Lung (tissue), 11 donors: ENCODE measurements at regions not wholly inside any gene's neighbourhood (a gene's known extent, or its start where the extent isn't known, plus 50 kb on each side); places are given as distances from the start of the nearest gene placed in this dataset.

ENCODE experiments used
- ATAC-seq: fragments of 200-7000 bp; cut with Tn5 transposase; one replicate; pipeline ENCODE4 v1.9.1; 2020; ENCODE audit warnings: moderate number of reproducible peaks; ENCODE audit not compliant: insufficient read depth, low FRiP score
- DNase-seq, 3 donors: peaks; one replicate each; pipeline ENCODE4 v3.0.0-alpha.2; 2013 to 2017
- H3K27ac ChIP-seq, 2 donors: one replicate each; pipeline ENCODE4 v1.5.1; 2013; ENCODE audit warnings: mild to moderate bottlenecking in 2 of 2, moderate library complexity in 2 of 2, control low read depth in 1 of 2, inconsistent platforms in 1 of 2, low read depth in 1 of 2, low read length in 1 of 2
- H3K27me3 ChIP-seq, 3 donors: one replicate each; pipeline ENCODE4 v1.5.1; 2013; ENCODE audit warnings: low read length in 2 of 3; ENCODE audit not compliant: control insufficient read depth in 3 of 3, insufficient read depth in 3 of 3
- H3K36me3 ChIP-seq, 4 donors: one replicate each; pipeline ENCODE4 v1.5.1; 2013; ENCODE audit warnings: low read length in 4 of 4, mild to moderate bottlenecking in 1 of 4, moderate library complexity in 1 of 4; ENCODE audit not compliant: control insufficient read depth in 4 of 4, insufficient read depth in 4 of 4
- H3K4me1 ChIP-seq, 5 donors: one replicate each; pipeline ENCODE4 v1.5.1; 2013; ENCODE audit warnings: low read length in 5 of 5, mild to moderate bottlenecking in 2 of 5, moderate library complexity in 1 of 5; ENCODE audit not compliant: control insufficient read depth in 5 of 5, insufficient read depth in 5 of 5
- H3K4me3 ChIP-seq: one replicate; pipeline ENCODE4 v1.5.1; 2013; ENCODE audit warnings: mild to moderate bottlenecking, control low read depth, moderate library complexity
- H3K9ac ChIP-seq, 2 donors: one replicate each; pipeline ENCODE4 v1.5.1; 2013; ENCODE audit warnings: low read length in 2 of 2, control low read depth in 1 of 2; ENCODE audit not compliant: insufficient read depth in 1 of 2
- H3K9me3 ChIP-seq, 4 donors: one replicate each; pipeline ENCODE4 v1.5.1; 2013; ENCODE audit warnings: low read length in 3 of 4, mild to moderate bottlenecking in 1 of 4, moderate library complexity in 1 of 4; ENCODE audit not compliant: control insufficient read depth in 4 of 4, insufficient read depth in 3 of 4
- WGBS, 2 donors: extraction: QIAGEN DNeasy Blood & Tissue Kit; methylation state at CpG; one replicate each; pipeline ENCODE4 v1.1.7; 2013; 5-methylcytosine and 5-hydroxymethylcytosine counted together
- TF ChIP-seq, protein P1 (sequence below): IDR thresholded peaks from 2 replicates; pipeline ENCODE4 v1.5.1; 2012; ENCODE audit warnings: mild to moderate bottlenecking; ENCODE audit errors: control extremely low read depth, extremely low read depth
- donor health status: control.
- donor health status: control.
- donor health status: Bipolar disorder and iron deficiency.
- donor health status: healthy.
- donor health status: DM: yes; HTN: yes; CAD: no.

DNA sequence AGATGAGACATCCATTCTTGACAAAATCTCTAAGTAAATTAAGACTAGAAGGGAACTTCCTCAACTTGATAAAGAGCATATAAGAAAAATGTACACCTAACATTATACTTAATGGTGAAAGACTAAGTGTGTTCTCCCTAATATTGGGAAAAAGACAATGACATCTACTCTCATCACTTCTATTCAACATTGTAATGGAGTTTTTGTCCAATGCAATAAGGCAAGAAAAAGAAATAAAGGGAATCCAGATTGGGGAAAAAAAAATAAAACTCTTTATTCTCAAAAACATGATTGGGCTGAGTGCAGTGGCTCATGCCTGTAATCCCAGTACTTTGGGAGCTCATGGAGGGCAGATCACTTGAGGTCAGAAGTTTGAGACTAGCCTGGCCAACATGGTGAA, 131.1 kb upstream of the JUN start:
- Histone ChIP-seq H3K27ac (no peak overlapping the region), H3K9me3 (peaks cover 0 to 5% (median 0%) of the 10 kb centered on the region in 4 donors), H3K9ac (no peak overlapping the region), H3K36me3 (no peaks in the 10 kb centered on the region), H3K27me3 (no peaks in the 10 kb centered on the region), H3K4me1 (peaks cover 0 to 2% (median 0%) of the 10 kb centered on the region in 5 donors), H3K4me3 (no peak overlapping the region)
- TF ChIP-seq, protein P1, sequence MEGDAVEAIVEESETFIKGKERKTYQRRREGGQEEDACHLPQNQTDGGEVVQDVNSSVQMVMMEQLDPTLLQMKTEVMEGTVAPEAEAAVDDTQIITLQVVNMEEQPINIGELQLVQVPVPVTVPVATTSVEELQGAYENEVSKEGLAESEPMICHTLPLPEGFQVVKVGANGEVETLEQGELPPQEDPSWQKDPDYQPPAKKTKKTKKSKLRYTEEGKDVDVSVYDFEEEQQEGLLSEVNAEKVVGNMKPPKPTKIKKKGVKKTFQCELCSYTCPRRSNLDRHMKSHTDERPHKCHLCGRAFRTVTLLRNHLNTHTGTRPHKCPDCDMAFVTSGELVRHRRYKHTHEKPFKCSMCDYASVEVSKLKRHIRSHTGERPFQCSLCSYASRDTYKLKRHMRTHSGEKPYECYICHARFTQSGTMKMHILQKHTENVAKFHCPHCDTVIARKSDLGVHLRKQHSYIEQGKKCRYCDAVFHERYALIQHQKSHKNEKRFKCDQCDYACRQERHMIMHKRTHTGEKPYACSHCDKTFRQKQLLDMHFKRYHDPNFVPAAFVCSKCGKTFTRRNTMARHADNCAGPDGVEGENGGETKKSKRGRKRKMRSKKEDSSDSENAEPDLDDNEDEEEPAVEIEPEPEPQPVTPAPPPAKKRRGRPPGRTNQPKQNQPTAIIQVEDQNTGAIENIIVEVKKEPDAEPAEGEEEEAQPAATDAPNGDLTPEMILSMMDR, result no peak
- no peak for DNase-seq
- ATAC-seq, result no peak

DNA sequence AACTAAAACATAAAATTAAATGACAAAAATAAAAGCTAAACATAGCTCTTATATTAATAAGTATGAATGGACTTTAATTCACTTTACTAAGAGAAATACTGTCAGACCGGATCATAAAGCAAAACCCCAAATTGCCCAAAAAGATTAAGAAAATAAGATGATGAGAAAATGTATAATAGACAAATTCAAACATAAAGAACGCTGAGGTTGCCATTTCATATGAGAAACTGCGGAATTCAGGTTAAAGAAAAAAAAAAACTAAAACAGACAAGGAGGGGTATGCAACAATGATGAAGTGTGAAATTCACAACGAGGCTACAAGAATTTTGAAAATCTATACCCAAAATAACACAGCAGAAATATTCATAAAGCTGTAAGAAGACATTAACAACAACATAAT, 133.6 kb upstream of the JUN start:
- Histone ChIP-seq H3K36me3 (no peaks in the 10 kb centered on the region), H3K27ac (no peak overlapping the region), H3K4me3 (no peak overlapping the region), H3K27me3 (no peaks in the 10 kb centered on the region), H3K9me3 (peaks cover 0 to 5% (median 0%) of the 10 kb centered on the region in 4 donors), H3K9ac (no peak overlapping the region), H3K4me1 (peaks cover 0 to 7% (median 1%) of the 10 kb centered on the region in 5 donors)
- 91 to 92% methylated on average over 4 of the region's 4 CpGs for WGBS, 2 donors
- TF ChIP-seq, protein P1, result no peak
- ATAC-seq (no peak), DNase-seq (no peak)

DNA sequence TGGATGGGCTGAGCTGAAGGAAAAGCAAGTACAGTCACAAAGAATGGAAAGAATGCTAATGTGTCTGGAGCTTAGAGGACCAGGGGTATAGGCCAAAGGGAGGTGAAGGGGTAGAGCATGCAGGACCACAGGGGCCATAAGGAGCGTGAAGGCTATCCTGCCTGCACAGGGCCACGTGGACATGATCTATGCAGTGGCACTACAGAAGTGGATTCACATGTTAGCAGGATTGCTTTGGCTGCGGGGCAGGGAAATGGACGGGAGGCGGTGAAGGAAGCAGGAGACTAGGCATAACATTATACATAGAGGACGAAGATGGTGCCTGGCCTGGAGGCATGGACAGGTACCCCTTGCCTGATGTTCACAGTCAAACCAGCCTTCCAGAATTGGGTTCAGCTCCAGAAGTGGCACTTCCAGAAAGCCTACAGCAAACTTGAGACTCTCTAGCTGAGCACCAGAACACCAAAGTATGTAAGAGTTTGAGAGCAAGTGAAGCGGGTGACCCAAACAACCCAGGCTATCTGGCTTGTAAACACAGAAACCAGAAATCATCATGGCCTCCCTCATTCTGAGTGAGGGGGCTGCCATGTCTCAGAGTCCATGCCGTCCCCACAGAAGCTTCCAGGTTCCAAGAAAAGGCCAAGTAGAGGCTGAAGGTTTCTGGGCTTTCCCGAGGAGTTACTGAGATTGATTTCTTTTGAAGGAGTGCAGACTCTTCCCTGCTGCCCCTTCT, 135.5 kb upstream of the JUN start:
- ATAC-seq, result no peak
- DNase-seq, result no peak
- Histone ChIP-seq H3K36me3 (no peaks in the 10 kb centered on the region), H3K27ac (no peak overlapping the region), H3K9ac (no peak overlapping the region), H3K4me3 (no peak overlapping the region), H3K9me3 (peaks cover 0 to 5% (median 0%) of the 10 kb centered on the region in 4 donors), H3K27me3 (no peaks in the 10 kb centered on the region), H3K4me1 (peaks cover 0 to 12% (median 5%) of the 10 kb centered on the region in 5 donors)
- WGBS, 2 donors, result 86 to 88% methylated on average over 9 of the region's 9 CpGs
- TF ChIP-seq, protein P1, result no peak

DNA sequence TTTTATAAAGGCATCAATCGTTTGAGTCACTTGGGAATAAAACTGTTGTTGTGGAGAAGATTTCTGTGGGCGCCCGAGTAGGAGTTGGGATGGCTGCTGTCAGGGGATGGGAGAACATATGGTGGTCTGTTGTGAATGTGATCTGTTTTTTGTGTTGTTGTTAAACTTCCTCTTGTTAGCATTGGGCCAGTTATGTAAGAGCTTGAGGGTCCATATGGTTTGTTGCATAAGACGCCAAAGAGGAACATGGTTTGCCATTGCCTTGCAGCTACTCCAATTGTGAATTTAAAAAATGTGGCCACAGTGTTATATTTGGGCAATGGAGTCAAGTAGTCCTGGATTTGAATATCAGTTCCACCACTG, 136.1 kb upstream of the JUN start:
- H3K4me3 ChIP-seq, result no peak overlapping the region
- H3K27ac ChIP-seq, result no peak overlapping the region
- H3K36me3 ChIP-seq, result no peaks in the 10 kb centered on the region
- H3K27me3 ChIP-seq, result no peaks in the 10 kb centered on the region
- peak in 1 of 3 donors; percentile 65 for DNase-seq
- ATAC-seq, result no peak
- WGBS, 2 donors, result 27 to 63% methylated on average over 4 of the region's 4 CpGs
- TF ChIP-seq, protein P1, result no peak
- H3K4me1 ChIP-seq, result peaks cover 0 to 12% (median 5%) of the 10 kb centered on the region in 5 donors
- no peak overlapping the region for H3K9ac ChIP-seq
- peaks cover 0 to 5% (median 0%) of the 10 kb centered on the region in 4 donors for H3K9me3 ChIP-seq
